Embryonic facial prominence (tissue), 1 donor: ENCODE measurements at regions not wholly inside any gene's neighbourhood (a gene's known extent, or its start where the extent isn't known, plus 50 kb on each side); places are given as distances from the start of the nearest gene placed in this dataset.

ENCODE experiments used
- DNase-seq: peaks from one replicate; pipeline ENCODE4 v3.0.0-alpha.2; 2016; ENCODE audit errors: extremely low spot score

DNA sequence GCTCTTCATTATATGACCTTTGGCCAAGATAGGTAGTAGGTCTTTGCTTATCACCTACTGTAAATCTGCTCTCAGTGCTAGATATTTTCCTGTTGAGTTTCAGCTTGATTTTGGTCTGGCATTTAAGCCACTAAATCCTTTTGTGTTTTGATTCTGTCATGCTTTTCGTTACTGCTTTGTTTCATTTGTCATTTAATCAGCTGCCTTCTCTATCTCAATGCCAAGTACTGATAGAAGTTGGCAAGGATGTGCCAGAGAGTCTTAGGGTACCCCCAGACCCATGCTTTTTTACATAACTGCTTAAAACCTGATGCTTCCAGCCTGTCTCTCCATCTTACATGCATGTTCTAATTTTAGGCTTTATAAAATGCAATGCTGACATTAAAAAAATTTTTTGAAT, 300.1 kb upstream of the SASH1 start:
- no peak for DNase-seq

DNA sequence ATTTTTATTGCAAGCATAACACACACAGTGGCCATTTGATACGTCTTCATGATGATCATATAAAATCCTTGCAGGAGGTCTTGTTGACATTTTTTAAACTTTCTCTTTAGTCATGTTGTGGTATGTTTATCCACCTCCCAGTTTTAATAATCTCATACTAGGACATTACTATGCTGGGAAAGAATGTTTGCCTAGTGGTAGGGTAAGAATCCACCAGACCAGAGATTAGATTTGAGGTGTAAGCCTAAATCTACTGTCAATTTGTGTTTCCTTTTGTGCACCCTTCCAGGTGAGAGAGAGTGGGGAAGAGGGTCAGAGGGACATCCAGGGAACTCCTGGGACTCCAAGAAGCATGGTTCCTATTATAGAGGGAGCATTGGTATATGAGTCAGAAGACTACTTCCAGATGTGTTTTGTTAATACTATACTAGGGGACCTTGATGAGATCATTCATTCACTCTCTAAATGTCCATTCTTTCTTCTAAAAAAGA, 298.3 kb upstream of the SASH1 start:
- no peak for DNase-seq

DNA sequence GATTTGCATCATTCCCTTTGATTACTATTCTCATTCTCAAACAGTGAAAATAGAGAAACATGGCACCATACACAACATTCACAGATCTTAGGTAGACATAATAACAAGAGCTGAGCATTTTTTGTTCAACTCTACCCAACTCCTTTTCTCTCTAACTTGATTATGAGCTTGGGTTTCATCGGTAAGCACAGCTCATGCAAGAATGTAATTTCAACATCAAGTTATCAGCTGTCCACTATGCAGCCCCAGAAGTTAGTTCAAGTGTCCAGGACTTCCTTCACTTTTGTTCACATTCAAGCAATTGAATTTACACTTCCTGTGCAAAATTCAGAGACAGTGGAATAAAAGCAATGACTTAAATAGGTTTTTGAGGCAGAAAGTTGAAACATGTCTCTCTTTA, 297.7 kb upstream of the SASH1 start:
- no peak for DNase-seq

DNA sequence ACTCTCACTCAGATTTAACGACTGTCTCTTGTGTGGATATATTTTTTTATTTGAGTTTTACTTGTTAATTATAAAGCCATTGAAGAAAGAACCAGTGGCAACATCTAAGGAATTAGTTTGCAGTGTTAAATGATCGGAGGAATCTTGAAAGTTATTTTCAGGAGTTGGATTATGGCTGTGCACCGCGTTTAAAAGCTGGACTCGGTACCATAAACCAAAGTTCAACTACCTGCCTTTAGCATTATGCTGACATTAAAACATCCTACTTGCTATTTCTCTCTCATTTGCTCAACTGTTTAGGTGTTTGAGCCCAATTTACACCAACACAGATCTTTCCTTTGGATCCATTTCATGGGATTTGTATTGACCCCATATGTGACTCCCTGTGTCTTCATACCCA, 289.4 kb upstream of the SASH1 start:
- no peak for DNase-seq

DNA sequence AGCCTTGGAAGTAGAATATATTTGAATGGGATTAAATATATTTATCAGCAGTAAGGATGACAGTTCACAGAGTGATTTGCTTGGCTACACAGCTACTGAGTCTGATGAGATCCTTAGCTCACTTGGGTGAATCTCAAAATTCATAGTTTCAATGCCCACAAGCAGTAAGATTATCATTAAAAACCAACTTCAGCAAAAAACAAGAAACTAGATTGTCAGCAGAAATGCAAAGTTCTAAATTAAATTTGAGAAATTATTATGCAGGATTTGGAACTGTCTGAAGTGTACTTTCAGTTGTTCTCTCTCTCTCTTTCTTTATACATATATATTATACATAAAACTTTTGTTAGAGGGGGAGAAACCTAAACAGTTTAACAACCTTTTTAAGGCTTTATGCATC, 288.8 kb upstream of the SASH1 start:
- no peak for DNase-seq

DNA sequence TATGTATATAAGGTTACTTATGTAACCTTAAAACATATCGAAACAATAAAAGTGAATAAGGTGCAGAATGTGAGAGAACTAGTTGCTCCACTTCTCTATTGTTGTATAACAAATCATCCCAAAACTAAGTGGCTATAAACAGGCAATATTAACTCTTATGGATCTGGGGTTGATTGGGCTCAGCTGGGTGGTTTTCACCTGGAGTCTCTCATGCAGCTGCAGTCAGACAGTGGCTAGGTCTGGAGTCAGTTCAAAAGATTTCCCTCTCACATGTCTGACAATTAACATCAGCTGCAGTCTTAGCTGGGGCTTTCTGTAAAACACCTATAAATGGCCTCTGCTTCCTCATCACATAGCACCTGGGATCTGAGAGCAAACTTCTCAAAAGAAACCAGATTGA, 288.4 kb upstream of the SASH1 start:
- DNase-seq: no peak

DNA sequence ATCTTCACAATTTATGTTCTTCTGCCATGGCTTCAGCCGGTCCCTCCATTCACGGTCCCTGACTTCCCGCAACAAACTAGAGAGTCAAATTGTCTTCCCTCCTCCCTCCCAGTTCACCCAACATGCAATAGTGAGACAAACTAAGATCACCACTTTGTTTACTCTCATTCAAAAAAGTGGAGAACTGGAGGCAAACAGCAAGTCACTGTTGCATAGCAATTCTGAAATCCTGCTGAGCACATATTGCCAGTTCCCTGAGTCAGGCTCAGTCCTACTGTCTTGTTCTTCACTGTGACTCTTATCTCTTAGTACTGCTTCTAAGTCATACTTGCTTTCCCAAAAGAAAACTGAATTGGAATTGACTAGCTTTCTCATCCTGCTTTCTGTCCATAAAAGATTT, 287.2 kb upstream of the SASH1 start:
- DNase-seq: no peak

DNA sequence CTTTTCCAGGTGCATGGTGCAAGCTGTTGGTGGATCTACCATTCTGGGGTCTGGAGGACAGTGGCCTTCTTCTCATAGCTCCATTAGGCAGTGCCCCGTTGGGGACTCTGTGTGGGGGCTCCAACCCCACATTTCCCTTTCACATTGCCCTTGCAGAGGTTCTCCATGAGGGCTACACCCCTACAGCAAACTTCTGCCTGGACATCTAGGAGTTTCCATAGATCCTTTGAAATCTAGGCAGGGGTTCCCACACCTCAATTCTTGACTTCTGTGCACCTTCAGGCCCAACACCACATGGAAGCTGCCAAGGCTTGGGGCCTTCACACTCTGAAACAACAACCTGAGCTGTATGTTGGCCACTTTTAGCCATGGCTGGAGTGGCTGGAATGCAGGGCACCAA, 282.8 kb upstream of the SASH1 start:
- no peak for DNase-seq

DNA sequence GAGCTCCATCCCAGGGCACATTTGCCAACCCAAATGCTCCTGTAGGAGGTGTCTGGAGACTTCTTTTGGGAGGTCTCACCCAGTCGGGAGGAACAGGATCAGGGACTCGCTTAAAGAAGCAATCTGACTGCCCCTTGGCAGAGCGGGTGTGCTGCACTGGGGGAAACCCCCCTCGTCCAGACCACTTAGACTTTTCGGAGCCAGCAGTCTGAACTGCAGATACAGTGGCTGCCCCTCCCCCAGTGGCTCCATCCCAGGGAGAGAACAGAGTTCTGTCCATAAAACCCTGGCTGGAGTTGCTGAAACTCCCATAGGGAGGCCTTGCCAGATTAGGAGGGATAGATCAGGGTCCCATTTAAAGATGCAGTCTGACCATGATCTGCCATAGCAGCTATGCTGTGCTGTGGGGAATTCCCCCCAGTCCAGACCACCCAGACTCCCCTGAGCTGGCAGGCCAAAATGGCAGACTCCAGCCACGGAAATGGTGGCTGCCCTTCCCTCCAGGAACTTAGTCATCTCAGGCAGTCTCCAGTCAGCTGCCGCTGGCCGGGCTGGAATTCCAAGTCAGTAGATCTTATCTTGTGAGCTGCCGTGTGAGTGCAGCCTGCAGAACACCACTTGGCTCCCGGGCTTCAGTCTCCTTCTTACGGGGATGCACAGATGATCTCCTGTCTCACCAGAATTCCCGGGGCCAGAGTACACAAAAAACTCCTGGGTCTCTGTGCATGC, 278.1 kb upstream of the SASH1 start:
- DNase-seq: no peak

DNA sequence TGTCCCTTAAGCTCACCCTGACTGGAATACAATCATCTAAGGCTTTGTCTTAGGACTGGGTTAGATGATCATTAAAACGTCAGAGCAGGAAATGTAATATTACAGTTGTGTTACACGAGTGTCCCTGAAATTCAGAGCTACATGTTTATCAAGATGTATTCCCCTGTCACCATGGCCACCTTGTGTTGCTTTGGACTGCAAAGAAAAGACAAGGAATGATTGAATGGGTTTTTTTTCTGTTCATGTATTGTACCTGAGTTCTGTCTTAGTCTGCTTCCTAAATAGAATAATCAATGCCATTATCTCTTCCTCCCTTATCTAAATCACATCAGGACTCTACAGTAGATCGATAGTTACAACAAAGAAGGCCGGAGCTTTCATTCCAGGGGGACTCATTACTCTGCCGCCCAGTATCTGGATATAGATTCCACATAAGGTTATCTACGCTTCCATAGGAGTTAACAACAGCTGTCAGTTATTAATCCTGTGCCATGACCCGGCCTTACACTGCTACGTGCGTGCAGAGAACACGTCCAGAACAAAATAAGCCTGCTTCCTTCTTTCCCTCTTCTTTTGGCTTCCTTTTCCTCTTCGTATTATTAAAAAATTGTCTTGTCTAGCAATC, 274.1 kb upstream of the SASH1 start:
- no peak for DNase-seq

DNA sequence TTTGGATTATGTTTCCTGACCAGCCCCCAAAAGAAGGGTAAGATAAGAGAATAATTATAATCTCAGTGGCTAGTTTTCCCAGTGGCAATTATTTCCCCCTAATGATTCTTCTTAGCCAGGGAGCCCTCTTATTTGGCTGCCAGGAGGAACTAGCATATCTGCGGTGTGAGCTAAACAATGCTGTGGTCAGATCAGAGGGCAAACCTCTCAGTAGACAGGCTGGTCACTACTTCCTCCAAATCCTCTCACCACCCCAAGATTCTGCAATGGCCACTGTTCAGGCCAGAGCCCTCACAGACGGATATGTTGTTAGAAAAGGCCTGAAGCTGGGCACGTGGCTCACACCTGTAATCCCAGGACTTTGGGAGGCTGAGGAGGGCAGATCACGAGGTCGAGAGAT, 273.4 kb upstream of the SASH1 start:
- DNase-seq: no peak

DNA sequence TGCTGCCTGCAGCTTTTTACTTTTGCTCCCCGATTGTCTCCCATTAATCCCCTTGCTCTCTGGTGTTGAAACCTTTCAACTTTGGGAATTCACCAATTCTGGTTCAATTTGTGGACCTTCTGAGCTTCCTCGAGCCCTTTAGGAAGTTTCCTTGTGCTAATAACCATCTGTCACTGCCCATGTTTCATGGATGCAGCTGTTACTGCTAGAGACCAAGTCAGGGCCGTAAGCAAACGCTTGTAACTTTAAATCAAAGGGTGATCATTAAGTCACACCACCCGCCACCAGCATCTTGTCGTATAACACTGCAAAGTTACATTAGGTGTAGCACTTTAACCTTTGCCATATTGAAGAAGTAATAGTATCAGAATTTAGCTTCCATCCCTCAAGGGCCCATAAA, 268.3 kb upstream of the SASH1 start:
- DNase-seq: no peak

DNA sequence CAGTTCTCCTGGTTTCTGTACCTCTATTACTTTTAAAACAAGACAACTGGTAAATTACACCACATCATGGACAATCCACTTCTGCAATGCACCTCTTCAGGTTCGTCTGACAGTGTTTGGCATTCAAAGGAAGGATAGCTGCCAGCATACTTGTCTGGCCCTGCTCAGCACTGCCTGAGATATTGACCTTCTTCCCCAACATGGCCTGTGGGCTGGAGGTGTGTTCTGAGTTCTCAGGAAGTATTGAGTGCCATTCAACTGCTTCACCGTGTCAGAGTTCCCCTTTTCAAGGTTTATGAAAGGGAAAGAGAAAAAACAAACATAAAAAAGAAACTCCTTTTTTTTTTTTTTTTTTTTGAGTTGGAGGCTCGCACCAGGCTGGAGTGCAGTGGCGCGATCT, 267.9 kb upstream of the SASH1 start:
- DNase-seq: no peak

DNA sequence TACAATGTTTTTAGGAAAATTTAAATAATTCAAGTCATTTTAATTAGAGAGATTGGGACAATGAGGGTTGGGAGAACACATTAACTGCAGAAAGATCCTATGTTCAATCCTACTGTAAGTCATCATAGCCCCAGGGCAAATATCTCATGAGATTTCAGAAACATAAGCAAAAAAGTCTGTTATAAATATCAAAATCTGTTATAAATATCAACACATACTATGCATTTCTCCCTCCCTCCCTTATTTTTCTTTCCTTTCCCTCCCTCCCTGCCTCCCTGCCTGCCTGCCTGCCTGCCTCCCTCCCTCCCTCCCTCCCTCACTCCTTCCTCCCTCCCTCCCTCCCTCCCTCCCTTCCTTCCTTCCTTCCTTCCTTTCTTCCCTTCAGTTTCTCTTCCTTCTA, 267.3 kb upstream of the SASH1 start:
- DNase-seq: no peak

DNA sequence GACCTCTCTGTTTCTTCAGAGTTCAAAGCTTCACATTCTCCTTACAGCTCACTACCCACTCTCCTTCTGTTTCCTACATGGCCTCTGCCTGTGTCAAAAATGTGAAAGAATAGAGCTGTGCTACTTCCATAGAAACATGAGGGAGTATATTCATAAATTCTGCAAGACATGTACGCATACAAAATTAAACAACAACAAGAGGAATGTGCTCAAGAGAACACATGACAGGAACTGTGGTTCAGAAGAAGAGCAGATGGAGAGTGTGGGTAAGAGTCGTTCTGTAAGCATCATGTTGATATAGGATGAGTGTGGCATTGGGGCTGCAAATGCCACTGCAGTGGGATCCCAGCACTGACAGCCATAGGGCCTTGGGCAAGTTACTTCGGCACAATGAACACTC, 266.6 kb upstream of the SASH1 start:
- DNase-seq: no peak

DNA sequence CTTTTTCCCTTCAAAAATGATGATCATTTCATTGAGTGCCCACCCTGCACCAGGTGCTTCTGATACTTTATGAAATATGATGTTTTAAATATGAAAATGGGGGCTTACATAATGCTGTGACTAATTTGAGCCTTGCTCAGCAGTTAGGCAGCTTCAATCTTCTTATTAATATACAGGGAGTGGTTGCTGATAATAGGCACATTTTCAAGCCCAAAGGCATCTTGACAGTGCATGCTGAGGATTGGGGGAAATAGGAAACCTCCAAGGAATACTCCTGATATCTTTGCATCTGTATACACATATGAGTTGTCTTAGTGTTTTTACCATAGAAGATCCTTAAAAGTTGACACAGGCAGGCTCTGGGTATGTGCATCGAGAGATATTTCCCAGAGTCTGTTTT, 262.3 kb upstream of the SASH1 start:
- DNase-seq: no peak

DNA sequence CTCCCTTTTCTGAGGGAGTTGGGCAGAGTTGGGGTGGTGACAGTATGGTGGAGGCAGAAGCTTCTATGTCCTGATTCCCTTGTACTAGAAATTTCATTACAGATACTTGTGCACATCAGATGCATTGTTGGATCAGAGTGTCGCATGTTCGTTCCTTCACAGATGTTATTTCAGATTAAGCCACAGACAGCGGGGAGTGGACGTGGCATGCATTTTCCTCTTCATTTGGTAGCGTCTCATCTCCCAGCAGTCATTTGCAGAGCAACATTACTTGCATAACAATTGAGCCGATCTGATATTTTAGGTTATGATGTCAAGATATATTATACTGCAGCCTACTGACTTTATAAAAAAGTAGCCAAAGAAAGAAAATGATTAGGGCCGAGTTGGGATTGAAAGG, 261.6 kb upstream of the SASH1 start:
- no peak for DNase-seq

DNA sequence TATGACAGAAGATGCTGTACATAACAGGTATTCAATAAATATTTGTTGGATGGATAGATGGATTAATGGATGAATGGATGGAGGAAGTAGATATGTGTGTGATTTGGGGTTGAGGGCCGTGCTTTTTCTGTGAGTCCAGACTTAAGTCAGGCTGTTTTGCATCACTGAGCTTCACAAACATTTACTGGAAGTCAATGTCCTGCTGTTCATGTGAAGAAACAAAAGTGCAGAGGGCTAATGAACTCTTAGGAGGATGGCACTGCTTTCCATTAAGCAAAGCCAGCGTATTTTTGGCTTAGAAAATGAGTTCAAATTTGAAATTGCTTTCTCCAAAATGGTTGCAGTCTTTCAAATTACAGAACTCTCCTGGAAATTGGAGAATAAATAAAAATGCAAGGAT, 260.6 kb upstream of the SASH1 start:
- DNase-seq: no peak

DNA sequence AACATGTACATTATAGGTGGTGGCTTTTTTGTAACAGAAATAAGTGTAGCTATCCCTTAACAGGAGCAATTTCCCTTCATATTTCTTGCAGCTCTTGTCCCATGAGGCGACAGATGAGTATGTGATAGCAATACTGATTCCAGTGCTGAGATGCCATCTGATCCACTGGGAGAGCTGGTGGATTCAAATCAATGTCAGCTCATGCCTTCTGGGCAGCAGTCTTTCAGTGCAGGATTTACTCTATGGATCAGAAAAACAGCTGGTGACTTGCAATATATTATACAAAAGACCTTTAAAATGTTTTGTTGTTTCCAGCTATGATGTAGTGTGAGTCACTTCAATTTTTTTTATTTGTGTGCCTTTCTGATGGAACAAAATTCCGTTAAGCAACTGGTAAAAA, 259.9 kb upstream of the SASH1 start:
- no peak for DNase-seq

DNA sequence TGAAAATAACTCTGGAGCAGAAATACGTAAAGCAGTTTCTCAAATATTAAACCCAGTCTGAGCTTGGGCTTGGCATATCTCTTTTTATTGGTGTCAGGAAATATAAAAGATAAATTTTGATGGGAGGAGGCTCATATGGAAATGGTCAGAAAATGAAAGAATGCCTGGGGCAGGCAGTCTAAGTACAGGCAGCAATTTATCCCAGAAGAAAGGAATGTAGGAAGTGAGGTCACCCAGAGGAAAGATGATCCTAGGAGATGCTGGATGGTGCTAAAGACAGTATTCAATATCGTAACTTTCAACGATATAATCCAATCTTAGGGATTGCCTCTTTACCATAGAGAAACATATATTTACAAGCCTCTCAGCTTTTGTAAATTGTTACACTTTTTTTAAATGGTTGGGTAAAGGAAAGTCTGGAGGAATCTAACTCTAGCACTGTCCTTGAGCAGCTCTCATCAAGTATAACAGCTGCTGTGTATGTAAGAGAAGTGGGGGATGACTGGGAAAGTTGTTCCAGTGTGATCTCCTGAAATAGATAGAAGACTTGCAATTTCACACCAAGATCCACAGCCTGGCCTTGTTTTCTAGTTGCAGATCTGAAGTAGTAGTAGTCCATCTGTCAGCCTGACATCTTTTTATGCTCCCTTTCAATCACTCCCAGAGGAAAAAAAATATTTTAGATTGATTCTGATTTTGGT, 256.9 kb upstream of the SASH1 start:
- no peak for DNase-seq

DNA sequence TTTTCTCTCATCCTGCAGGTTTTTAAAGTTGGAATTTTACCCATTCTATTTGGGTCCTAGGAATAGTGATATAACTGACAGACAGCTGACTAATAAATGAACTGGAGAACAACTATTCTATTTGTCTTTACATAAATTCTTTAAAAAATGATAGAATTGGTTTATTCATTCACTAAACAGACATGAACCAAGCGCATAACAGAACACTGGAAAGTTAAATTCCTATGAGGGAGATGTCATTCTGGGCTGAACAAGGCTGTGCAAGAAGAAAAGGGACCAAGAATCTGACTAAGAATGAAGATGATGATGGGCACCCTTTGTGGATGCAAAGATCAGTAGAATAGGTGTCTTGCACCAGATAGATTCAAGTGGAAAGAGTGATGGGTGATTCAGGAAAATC, 256.3 kb upstream of the SASH1 start:
- DNase-seq: no peak

DNA sequence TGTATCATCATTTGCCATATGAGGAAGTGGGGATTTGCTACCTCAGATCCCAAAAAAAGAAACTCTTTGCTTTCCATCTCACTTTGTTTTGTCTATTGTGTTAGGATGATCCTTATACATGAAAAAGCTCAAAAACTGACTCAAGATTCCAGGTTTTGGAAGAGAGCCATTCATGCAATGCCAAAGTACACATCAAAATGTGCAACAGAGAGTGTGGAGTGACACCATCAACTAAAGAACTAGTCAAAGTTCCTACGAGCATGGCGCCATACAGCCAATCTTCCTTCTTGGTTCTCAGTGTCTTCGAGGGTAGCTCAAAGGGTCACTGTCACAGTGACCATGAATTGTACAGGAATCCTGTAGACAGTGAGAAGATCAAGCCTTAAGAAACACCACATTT, 255.8 kb upstream of the SASH1 start:
- DNase-seq: no peak

DNA sequence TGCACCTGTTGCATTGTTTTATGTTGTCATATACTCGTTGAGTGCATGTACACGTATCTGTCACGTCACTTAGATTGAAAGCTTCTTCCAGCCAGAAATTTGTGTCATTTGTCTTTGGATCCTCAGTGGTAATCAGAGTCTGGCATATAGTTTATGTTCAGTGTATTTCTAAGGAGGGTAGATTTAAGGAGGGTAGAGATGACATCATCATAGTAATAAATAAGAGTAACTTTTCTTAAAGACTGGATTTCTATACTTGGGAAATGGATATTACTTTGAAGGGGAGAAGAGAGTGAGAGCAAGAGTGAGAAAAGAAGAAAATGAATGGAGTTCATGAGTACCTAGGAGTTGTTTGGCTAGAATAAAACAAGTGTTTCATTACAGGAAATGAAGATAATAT, 255.0 kb upstream of the SASH1 start:
- DNase-seq: no peak
